Upper lobe of left lung (tissue), 6 donors: ENCODE measurements at regions not wholly inside any gene's neighbourhood (a gene's known extent, or its start where the extent isn't known, plus 50 kb on each side); places are given as distances from the start of the nearest gene placed in this dataset.

Source experiments
- ATAC-seq, 2 donors: fragments of 200-7000 bp; cut with Tn5 transposase; one replicate each; pipeline ENCODE4 v1.9.1; 2022; ENCODE audit warnings: mild to moderate bottlenecking in 2 of 2, moderate library complexity in 2 of 2; ENCODE audit not compliant: low FRiP score in 2 of 2
- DNase-seq, 2 donors: peaks; one replicate each; pipeline ENCODE4 v3.0.0-alpha.2; 2019 to 2020
- H3K27ac ChIP-seq, 4 donors: fragments of 200-600 bp; sonication (generic); one replicate each; pipeline ENCODE4 v1.5.1; 2016 to 2019
- H3K27me3 ChIP-seq, 4 donors: fragments of 200-600 bp; sonication (generic); one replicate each; pipeline ENCODE4 v1.5.1; 2017 to 2019
- H3K36me3 ChIP-seq, 4 donors: fragments of 200-600 bp; sonication (generic); one replicate each; pipeline ENCODE4 v1.5.1; 2016 to 2019
- H3K4me1 ChIP-seq, 4 donors: fragments of 200-600 bp; sonication (generic); one replicate each; pipeline ENCODE4 v1.5.1; 2018 to 2019
- H3K4me3 ChIP-seq, 4 donors: fragments of 200-600 bp; sonication (generic); one replicate each; pipeline ENCODE4 v1.5.1; 2017 to 2019; ENCODE audit warnings: mild to moderate bottlenecking in 2 of 4, moderate library complexity in 1 of 4
- H3K9me3 ChIP-seq, 4 donors: fragments of 200-600 bp; sonication (generic); one replicate each; pipeline ENCODE4 v1.5.1; 2018 to 2019
- EP300 ChIP-seq, 4 donors: sonication (generic); formaldehyde crosslinking; IDR thresholded peaks; one replicate each; pipeline ENCODE4 v1.5.1; 2017; ENCODE audit warnings: antibody characterized with exemption in 4 of 4, control low read depth in 2 of 4
- POLR2A ChIP-seq, 4 donors: fragments of 450-650 bp; IDR thresholded peaks; one replicate each; pipeline ENCODE4 v1.5.1; 2016 to 2017; ENCODE audit warnings: antibody characterized with exemption in 4 of 4, mild to moderate bottlenecking in 2 of 4
- POLR2AphosphoS5 ChIP-seq, 2 donors: sonication (generic); formaldehyde crosslinking; IDR thresholded peaks; one replicate each; pipeline ENCODE4 v1.5.1; 2017; ENCODE audit warnings: antibody characterized with exemption in 2 of 2
- WGBS, 2 donors: methylation state at CpG; one replicate each; pipeline ENCODE4 v1.1.5; 2017 to 2018; 5-methylcytosine and 5-hydroxymethylcytosine counted together
- TF ChIP-seq, protein P1 (sequence below), 6 experiments: fragments of 450-650 bp in 4 of 6; fragments of 200-600 bp in 2 of 6; sonication (generic) in 2 of 6; IDR thresholded peaks; one replicate each; pipeline ENCODE4 v1.5.1; 2016 to 2019; ENCODE audit warnings: antibody characterized with exemption in 6 of 6
- donor health status: DM: no; HTN: no; CAD: no; lungs with moderate emphysema.
- donor health status: DM: no; HTN: yes; CAD: no; lungs with severe emphysema.

GRCh38 chr4:82260632-82261031, 113.2 kb downstream of the HNRNPD start:
- TF ChIP-seq, protein P1, sequence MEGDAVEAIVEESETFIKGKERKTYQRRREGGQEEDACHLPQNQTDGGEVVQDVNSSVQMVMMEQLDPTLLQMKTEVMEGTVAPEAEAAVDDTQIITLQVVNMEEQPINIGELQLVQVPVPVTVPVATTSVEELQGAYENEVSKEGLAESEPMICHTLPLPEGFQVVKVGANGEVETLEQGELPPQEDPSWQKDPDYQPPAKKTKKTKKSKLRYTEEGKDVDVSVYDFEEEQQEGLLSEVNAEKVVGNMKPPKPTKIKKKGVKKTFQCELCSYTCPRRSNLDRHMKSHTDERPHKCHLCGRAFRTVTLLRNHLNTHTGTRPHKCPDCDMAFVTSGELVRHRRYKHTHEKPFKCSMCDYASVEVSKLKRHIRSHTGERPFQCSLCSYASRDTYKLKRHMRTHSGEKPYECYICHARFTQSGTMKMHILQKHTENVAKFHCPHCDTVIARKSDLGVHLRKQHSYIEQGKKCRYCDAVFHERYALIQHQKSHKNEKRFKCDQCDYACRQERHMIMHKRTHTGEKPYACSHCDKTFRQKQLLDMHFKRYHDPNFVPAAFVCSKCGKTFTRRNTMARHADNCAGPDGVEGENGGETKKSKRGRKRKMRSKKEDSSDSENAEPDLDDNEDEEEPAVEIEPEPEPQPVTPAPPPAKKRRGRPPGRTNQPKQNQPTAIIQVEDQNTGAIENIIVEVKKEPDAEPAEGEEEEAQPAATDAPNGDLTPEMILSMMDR (IDR thresholded peaks at IDR 0.05) = no peak
- TF ChIP-seq POLR2A (IDR thresholded peaks at IDR 0.05) (no peak), POLR2AphosphoS5 (IDR thresholded peaks at IDR 0.05) (no peak), EP300 (IDR thresholded peaks at IDR 0.05) (no peak)
- Histone ChIP-seq H3K9me3 (no peaks in the 10 kb centered on the region), H3K27me3 (no peaks in the 10 kb centered on the region), H3K4me3 (no peak overlapping the region), H3K4me1 (no peaks in the 10 kb centered on the region), H3K27ac (no peak overlapping the region), H3K36me3 (no peaks in the 10 kb centered on the region)
- DNase-seq = no peak
- no peak for ATAC-seq

DNA sequence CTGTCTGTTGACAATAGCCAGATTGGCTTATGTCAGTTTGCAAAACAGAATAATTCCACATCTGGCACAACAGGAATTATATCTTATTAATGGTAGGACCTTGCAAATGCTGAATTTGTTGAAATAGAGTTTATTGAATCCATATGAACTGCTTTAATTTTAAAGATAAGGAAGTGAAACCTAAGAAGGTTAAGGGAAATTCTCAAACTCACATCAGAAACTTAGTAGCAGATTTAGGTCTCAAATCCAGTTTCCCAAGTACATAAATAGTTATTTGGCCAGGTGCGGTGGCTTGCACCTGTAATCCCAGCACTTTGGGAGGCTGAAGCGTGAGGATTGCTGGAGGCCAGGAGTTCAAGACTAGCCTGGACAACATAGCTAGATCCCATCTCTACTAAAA, 117.1 kb downstream of the HNRNPD start:
- WGBS, 2 donors = 92% methylated on average over 2 of the region's 2 CpGs
- no peak for DNase-seq
- TF ChIP-seq, protein P1 (IDR thresholded peaks at IDR 0.05) = no peak
- TF ChIP-seq EP300 (IDR thresholded peaks at IDR 0.05) (no peak), POLR2A (IDR thresholded peaks at IDR 0.05) (no peak), POLR2AphosphoS5 (IDR thresholded peaks at IDR 0.05) (no peak)

DNA sequence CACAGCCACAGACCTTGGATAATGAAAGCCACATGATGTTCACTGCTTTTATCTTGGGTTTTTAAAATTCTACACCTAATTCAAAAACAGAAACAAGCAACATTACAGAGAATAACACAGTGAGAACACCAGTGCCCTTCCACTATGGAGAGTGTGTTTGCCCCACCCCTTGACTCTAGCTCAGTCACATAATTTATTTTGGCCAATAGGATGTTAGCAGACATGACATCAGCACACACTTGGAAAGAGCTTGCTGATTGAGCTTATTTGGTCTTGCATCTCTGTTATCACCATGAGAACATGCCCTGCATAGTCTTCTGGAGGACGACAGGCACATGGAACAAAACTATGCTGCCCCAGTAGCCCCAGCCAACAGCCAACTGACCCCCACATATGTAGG, 118.1 kb downstream of the HNRNPD start:
- 67 to 70% methylated on average over 1 of the region's 1 CpG for WGBS, 2 donors
- H3K9me3 ChIP-seq = no peaks in the 10 kb centered on the region
- no peak overlapping the region for H3K27ac ChIP-seq
- no peaks in the 10 kb centered on the region for H3K4me1 ChIP-seq
- no peak overlapping the region for H3K4me3 ChIP-seq
- H3K36me3 ChIP-seq = no peaks in the 10 kb centered on the region
- DNase-seq (no peak), ATAC-seq (no peak)
- TF ChIP-seq POLR2A (IDR thresholded peaks at IDR 0.05) (no peak), POLR2AphosphoS5 (IDR thresholded peaks at IDR 0.05) (no peak), EP300 (IDR thresholded peaks at IDR 0.05) (no peak)
- TF ChIP-seq, protein P1 (IDR thresholded peaks at IDR 0.05) = no peak
- H3K27me3 ChIP-seq = no peaks in the 10 kb centered on the region

More for the DNA sequence above, 117.1 kb downstream of the HNRNPD start:
- no peak for ATAC-seq
- H3K27me3 ChIP-seq = no peaks in the 10 kb centered on the region
- no peak overlapping the region for H3K4me3 ChIP-seq
- no peaks in the 10 kb centered on the region for H3K4me1 ChIP-seq
- H3K9me3 ChIP-seq = no peaks in the 10 kb centered on the region
- H3K36me3 ChIP-seq = no peaks in the 10 kb centered on the region
- H3K27ac ChIP-seq = no peak overlapping the region

DNA sequence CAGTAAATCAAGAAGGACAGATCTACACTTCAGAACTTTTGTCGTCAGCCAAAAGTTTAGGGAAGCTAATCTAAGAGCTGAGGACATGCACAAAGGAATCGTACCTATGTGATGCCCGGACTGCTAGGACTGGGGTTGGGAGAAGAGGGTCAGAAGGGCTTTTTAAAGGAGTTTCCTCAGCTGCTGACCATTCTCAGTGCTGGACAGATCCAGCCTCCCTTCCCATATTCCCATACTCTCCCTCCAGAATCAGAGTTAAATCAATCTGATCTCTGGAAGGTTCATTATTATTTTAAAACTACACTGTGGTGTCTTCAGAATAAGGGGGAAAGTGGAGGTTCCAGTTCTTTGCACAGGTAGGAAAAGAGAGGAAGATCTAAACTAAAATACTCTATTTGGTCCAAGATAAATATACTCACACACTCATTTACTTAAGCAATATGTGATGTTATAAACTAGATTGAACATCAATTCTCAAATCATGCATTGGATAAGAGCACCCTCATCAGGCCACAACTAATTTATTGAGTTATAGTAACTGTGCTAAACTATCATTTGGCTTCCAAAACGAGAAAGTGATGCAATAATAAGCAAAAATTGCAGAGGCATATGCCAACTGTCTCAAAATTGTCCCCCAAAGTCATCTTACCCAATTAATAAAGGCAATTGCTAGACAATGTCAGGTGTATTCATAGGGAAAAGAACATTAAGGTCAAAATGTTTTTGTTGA, 124.7 kb downstream of the HNRNPD start:
- H3K9me3 ChIP-seq = no peaks in the 10 kb centered on the region
- no peaks in the 10 kb centered on the region for H3K4me1 ChIP-seq
- no peak for TF ChIP-seq EP300 (IDR thresholded peaks at IDR 0.05)
- TF ChIP-seq POLR2A (IDR thresholded peaks at IDR 0.05) = no peak
- TF ChIP-seq, protein P1 (IDR thresholded peaks at IDR 0.05) = no peak
- TF ChIP-seq POLR2AphosphoS5 (IDR thresholded peaks at IDR 0.05) = no peak
- no peaks in the 10 kb centered on the region for H3K36me3 ChIP-seq
- WGBS, 2 donors = 58 to 60% methylated on average over 4 of the region's 4 CpGs
- no peaks in the 10 kb centered on the region for H3K27me3 ChIP-seq
- no peak overlapping the region for H3K27ac ChIP-seq
- H3K4me3 ChIP-seq = no peak overlapping the region
- DNase-seq (no peak), ATAC-seq (no peak)

GRCh38 chr4:82247629-82248028, 126.2 kb downstream of the HNRNPD start:
- WGBS, 2 donors = 86 to 93% methylated on average over 1 of the region's 1 CpG
- no peak for TF ChIP-seq POLR2AphosphoS5 (IDR thresholded peaks at IDR 0.05)
- TF ChIP-seq EP300 (IDR thresholded peaks at IDR 0.05) = no peak
- no peak for TF ChIP-seq POLR2A (IDR thresholded peaks at IDR 0.05)
- TF ChIP-seq, protein P1 (IDR thresholded peaks at IDR 0.05) = no peak
- ATAC-seq = no peak
- Histone ChIP-seq H3K9me3 (no peaks in the 10 kb centered on the region), H3K4me1 (no peaks in the 10 kb centered on the region), H3K4me3 (no peak overlapping the region), H3K27ac (no peak overlapping the region), H3K36me3 (no peaks in the 10 kb centered on the region), H3K27me3 (no peaks in the 10 kb centered on the region)
- no peak for DNase-seq
